RCC 7860 (cell line): ENCODE measurements at regions not wholly inside any gene's neighbourhood (a gene's known extent, or its start where the extent isn't known, plus 50 kb on each side); places are given as distances from the start of the nearest gene placed in this dataset.

Source experiments
- DNase-seq: peaks from one replicate; pipeline ENCODE4 v3.0.0-alpha.2; 2015; ENCODE audit warnings: low spot score
- FAIRE-seq: peaks from 2 replicates; lab custom pipeline; 2012; peaks lifted over from hg19 to GRCh38; lab: Jason Lieb, UNC

- FAIRE-seq: no peak
- DNase-seq: no peak
These were observed 97.6 kb downstream of the TM2D1 start for GRCh38 chr1:61627365-61627764.

- no peak for DNase-seq
- no peak for FAIRE-seq
These were observed 98.1 kb downstream of the TM2D1 start for GRCh38 chr1:61626816-61627215.

- DNase-seq: no peak
These were observed 101.1 kb downstream of the TM2D1 start for GRCh38 chr1:61623852-61624251.

GRCh38 chr1:61620536-61620935, 104.4 kb downstream of the TM2D1 start:
- no peak for DNase-seq

More at GRCh38 chr1:61623852-61624251, 101.1 kb downstream of the TM2D1 start:
- no peak for FAIRE-seq

GRCh38 chr1:61618755-61619154, 106.2 kb downstream of the TM2D1 start:
- DNase-seq: no peak
- FAIRE-seq: no peak

More at GRCh38 chr1:61620536-61620935, 104.4 kb downstream of the TM2D1 start:
- no peak for FAIRE-seq

- FAIRE-seq: no peak
- no peak for DNase-seq
These were observed 106.7 kb downstream of the TM2D1 start for GRCh38 chr1:61618193-61618592.

GRCh38 chr1:61616830-61617229, 108.1 kb downstream of the TM2D1 start:
- FAIRE-seq: no peak

GRCh38 chr1:61612602-61613001, 112.3 kb downstream of the TM2D1 start:
- FAIRE-seq: no peak
- no peak for DNase-seq

More at GRCh38 chr1:61616830-61617229, 108.1 kb downstream of the TM2D1 start:
- no peak for DNase-seq

- DNase-seq: no peak
- no peak for FAIRE-seq
These were observed 115.9 kb downstream of the TM2D1 start for GRCh38 chr1:61609040-61609439.

- DNase-seq (no peak), FAIRE-seq (no peak)
These were observed 117.5 kb downstream of the TM2D1 start for GRCh38 chr1:61607448-61607847.

- FAIRE-seq: no peak
These were observed 118.3 kb downstream of the TM2D1 start for GRCh38 chr1:61606448-61607312.

GRCh38 chr1:61605607-61606321, 119.2 kb downstream of the TM2D1 start:
- no peak for DNase-seq
- FAIRE-seq: no peak

More at GRCh38 chr1:61606448-61607312, 118.3 kb downstream of the TM2D1 start:
- no peak for DNase-seq

- FAIRE-seq (no peak), DNase-seq (no peak)
These were observed 120.3 kb downstream of the TM2D1 start for GRCh38 chr1:61604684-61605083.

- DNase-seq (no peak), FAIRE-seq (no peak)
These were observed 120.7 kb downstream of the TM2D1 start for GRCh38 chr1:61604261-61604660.

- DNase-seq (no peak), FAIRE-seq (no peak)
These were observed 122.3 kb downstream of the TM2D1 start for GRCh38 chr1:61602663-61603062.

GRCh38 chr1:61597601-61598000, 127.3 kb downstream of the TM2D1 start:
- DNase-seq: no peak
- no peak for FAIRE-seq

GRCh38 chr1:61593331-61593730, 131.6 kb downstream of the TM2D1 start:
- DNase-seq: no peak
- FAIRE-seq: no peak

GRCh38 chr1:61591351-61591750, 133.6 kb downstream of the TM2D1 start:
- no peak for FAIRE-seq
- DNase-seq: no peak

GRCh38 chr1:61588736-61589672, 135.9 kb downstream of the TM2D1 start:
- DNase-seq (peak; percentile 37), FAIRE-seq (peak; percentile 30)

GRCh38 chr1:61585714-61586113, 139.2 kb downstream of the TM2D1 start:
- FAIRE-seq (no peak), DNase-seq (no peak)

GRCh38 chr1:61583703-61584102, 141.2 kb downstream of the TM2D1 start:
- DNase-seq (no peak), FAIRE-seq (no peak)
